G401 (cell line): ENCODE measurements at regions not wholly inside any gene's neighbourhood (a gene's known extent, or its start where the extent isn't known, plus 50 kb on each side); places are given as distances from the start of the nearest gene placed in this dataset.
"Not testable (repeated sequence)": the region's sequence is repeated elsewhere in the genome, so short reads cannot be mapped to it uniquely, and the experiment has no call there.

Experiments used
- DNase-seq: peaks from one replicate; pipeline ENCODE4 v3.0.0-alpha.2; 2015; ENCODE audit warnings: low spot score
- in situ Hi-C: cut with HindIII; loops from 2 replicates; pipeline ENCODE4 v1.10.0; 2016; ENCODE audit warnings: low sequenced_read_pairs, mixed read lengths

- in situ Hi-C loops: no loop called here
Measured at GRCh38 chr1:81738875-81739274, 61.9 kb upstream of the ADGRL2 start.

GRCh38 chr1:81733480-81733879 lies 67.3 kb upstream of the ADGRL2 start:
- no peak for DNase-seq
- in situ Hi-C loops: no loop called here

More at GRCh38 chr1:81738875-81739274, 61.9 kb upstream of the ADGRL2 start:
- DNase-seq: no peak

GRCh38 chr1:81731989-81732388 lies 68.7 kb upstream of the ADGRL2 start:
- in situ Hi-C loops: no loop called here
- no peak for DNase-seq

- in situ Hi-C loops: no loop called here
Measured at GRCh38 chr1:81730881-81731280, 69.9 kb upstream of the ADGRL2 start.

GRCh38 chr1:81730299-81730698 lies 70.4 kb upstream of the ADGRL2 start:
- in situ Hi-C loops, DNase-seq: not testable (repeated sequence)

More at GRCh38 chr1:81730881-81731280, 69.9 kb upstream of the ADGRL2 start:
- no peak for DNase-seq

DNA sequence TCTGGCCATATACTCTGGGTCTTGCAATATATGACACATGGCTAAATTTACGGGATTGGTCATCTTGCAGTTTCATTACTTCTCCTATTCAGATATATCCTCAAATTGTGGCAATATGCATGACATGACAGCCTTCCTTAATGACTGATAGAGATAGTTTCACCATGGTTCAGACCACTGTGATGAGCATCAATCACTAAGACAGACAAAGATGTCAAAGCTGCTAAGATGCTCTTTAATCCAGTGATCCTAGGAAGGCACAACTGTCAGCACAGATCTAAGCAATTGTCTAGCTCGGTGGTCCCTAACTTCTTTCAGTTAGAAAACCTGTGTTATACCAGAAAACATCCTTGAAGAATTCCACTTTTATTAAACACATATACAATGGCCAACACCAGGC lies 70.9 kb upstream of the ADGRL2 start:
- in situ Hi-C loops: no loop called here
- DNase-seq: no peak

- in situ Hi-C loops: no loop called here
- no peak for DNase-seq
Measured at GRCh38 chr1:81729239-81729638, 71.5 kb upstream of the ADGRL2 start.

DNA sequence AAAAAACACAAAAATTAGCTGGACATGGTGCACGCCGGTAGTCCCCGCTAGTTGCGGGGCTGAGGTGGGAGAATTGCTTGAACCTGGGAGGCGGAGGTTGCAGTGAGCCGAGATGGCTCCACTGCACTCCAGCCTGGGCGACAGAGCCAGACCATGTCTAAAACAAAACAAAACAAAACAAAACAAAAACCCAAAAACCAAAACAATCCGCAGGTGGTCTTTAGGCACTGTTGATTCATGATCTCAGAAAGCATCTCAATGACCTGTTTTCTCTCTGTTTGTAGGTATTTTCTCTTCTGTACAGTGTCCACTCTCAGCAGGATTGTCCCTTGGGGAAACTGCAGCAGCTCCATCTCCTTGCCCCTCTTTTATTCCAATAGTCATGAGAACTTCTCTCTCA lies 74.9 kb upstream of the ADGRL2 start:
- no peak for DNase-seq
- in situ Hi-C loops: no loop called here

DNA sequence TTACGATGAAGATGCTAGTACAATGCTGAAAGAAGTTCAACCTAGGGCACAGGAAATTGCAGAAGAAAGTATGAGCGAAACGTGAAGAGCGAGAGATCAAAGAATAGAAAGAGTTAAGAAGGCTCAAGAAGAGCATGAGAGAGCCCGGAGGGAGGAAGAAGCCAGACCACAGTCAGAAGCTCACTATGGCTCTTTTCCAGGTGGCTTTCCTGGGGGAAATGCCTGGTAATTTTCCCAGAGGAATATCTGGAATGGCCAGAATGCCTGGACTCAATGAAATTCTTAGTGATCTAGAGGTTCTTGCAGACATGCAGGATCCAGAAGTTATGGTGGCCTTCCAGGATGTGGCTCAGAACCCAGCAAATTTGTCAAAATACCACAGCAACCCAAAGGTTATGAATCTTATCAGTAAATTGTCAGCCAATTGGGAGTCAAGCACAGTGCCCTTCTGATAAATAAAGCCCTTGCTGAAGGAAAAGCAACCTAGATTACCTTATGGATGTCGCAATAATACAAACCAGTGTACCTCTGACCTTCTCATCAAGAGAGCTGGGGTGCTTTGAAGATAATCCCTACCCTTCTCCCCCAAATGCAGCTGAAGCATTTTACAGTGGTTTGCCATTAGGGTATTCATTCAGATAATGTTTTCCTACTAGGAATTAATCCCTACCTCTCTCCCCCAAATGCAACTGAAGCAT lies 78.0 kb upstream of the ADGRL2 start:
- DNase-seq, in situ Hi-C loops: not testable (repeated sequence)

DNA sequence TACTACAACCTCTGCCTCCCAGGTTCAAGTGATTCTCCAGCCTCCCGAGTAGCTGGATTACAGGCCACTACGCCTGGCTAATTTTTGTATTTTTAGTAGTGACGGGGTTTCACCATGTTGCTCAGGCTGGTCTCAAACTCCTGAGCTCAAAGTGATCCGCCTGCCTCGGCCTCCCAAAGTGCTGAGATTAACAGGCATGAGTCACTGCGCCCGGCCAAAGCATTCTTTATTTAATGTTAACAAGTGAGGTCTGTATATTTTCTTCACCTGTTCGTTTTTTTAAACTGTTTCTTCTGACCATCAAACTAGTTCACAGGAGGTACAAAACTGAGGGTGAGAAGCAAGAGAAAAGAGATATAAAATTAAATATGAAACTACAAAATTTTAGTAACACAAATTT lies 80.5 kb upstream of the ADGRL2 start:
- in situ Hi-C loops: not testable (repeated sequence)

GRCh38 chr1:81717230-81717629 lies 83.5 kb upstream of the ADGRL2 start:
- in situ Hi-C loops: no loop called here
- no peak for DNase-seq

More for the DNA sequence above, 80.5 kb upstream of the ADGRL2 start:
- DNase-seq: not testable (repeated sequence)

DNA sequence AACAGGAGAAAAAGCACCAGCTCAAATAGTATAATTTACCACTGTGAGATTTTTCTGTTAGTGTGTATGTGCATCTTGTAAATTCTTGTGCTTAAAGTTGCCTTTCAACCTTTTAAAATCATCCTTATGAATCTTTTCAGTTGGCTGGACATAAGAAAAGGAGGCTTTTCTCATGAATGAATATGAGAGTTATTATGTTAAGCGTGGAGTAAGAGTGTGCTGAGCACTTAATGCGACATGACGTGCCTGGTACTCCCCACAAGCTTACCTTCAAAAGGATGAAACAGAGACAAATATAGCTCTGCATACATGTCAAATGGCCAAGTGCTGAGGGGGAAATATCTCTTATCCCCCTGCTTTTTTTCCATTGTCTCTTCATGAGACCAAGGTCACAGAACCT lies 85.3 kb upstream of the ADGRL2 start:
- no peak for DNase-seq
- in situ Hi-C loops: no loop called here

- DNase-seq: no peak
- in situ Hi-C loops: no loop called here
Measured at GRCh38 chr1:81714636-81715035, 86.1 kb upstream of the ADGRL2 start.

DNA sequence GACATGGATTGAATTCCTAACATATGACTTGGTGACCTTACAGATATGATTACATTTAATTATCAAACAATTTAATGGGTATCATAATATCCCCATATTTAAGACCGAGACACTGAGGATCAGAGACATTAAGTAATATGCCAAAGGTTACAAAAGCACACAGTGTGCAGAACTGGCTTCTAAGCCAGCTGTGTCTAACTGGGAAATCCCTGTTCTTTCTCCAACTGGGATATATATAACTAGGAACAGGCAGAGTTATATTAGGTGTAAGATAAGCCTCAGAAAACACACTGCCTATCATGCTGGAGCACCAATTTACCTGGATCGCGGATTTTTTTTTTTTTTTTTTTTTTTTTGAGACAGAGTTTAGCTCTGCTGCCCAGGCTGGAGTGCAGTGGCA lies 88.3 kb upstream of the ADGRL2 start:
- in situ Hi-C loops: no loop called here

DNA sequence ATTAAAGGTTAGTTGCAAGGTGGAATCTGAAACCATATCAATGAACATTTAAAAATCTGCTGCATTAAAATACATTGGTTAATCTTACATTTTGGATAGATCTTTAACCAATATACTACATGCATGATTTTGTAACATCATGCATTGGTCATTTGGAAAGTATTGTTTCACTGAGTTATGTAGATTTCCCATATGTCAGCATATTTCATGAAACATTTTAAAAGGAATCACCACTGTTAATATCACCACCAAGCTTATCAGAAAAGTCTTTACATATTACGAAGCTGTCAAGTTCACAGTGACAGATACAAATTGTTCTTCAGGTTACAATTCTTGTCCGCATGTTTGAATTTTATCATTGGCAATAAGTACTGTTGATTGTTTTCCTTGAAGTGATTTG lies 89.9 kb upstream of the ADGRL2 start:
- in situ Hi-C loops: no loop called here
- DNase-seq: no peak

More for the DNA sequence above, 88.3 kb upstream of the ADGRL2 start:
- DNase-seq: no peak

DNA sequence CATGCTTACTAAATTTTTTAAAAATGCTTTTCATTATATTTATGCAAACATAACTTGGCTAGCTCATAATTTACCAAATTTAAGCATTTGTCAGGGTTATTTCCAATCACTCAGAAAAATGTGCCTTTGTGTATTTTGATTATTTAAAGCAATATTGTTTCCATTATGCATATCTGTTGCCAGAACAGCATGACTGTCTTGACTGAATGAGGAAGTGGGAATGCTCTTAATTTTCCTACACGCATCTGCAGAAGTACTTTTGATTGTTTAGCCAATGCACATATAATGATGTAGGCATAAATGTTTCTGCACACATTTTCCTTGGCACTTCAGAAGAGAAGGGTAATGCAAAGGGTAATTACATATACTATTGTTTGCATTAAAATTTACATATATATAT lies 92.5 kb upstream of the ADGRL2 start:
- DNase-seq: no peak
- in situ Hi-C loops: no loop called here

DNA sequence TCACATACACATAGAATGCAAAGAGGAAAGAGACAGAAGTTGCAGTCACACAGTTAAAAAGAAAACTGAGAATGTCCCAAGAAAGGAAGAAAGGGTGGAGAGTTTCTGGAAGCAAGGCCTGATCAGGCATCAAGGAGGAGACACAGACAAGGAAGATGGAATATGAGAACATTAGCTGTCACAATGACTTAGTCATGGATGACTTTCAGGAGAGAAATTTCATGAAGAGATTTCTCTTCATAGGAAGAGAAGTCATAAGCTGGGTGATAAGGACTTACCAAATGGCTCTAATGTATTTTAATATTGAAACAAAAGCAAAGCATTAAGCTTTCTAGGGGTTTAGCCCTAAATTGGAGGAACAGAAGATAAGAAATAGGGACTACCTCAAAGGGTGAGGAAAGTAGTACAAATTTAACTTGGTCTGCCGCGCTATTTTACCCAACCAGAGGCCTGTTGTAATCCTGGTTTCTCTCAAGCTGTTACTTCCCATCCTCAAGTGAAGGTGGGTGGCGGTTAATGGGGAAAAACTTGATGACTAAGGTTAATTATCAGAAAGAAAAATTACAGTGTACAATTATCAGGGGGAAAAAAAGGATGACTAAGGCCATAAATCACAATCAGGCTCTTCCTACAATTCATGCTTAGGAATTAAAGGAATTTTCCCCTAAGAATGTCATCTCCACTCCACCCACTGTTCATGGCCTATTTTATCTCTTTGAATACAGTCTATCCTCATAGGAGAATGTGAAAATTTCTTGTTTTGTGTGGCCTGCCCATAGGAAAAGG lies 93.9 kb upstream of the ADGRL2 start:
- in situ Hi-C loops: no loop called here
- no peak for DNase-seq

GRCh38 chr1:81703756-81704463 lies 96.8 kb upstream of the ADGRL2 start:
- in situ Hi-C loops: no loop called here
- no peak for DNase-seq

DNA sequence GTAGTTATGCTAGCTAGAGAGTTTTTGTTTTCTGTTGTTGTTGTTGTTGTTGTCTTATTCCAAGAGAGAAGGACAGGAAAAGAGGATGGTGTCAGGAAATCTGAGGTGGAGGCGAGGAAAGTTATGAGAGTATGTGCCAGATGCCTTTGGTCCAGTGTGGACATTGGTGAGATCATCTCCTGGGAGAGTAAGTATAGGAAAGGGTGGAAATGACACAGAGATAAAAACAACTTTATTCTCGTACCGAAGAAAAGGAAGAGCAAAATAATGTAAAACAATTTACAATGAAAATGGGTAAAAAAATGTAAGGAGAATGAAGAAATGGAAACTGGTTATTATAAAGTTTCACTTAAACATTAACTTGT lies 97.4 kb upstream of the ADGRL2 start:
- DNase-seq: no peak
- in situ Hi-C loops: no loop called here

GRCh38 chr1:81702903-81703302 lies 97.8 kb upstream of the ADGRL2 start:
- in situ Hi-C loops: no loop called here
- DNase-seq: no peak
